GM12892 (cell line): ENCODE measurements at regions not wholly inside any gene's neighbourhood (a gene's known extent, or its start where the extent isn't known, plus 50 kb on each side); places are given as distances from the start of the nearest gene placed in this dataset.

Source experiments
- DNase-seq: peaks from one replicate; pipeline ENCODE4 v3.0.0; 2011; ENCODE audit not compliant: insufficient read length
- FAIRE-seq: peaks from 2 replicates; lab custom pipeline; 2011; peaks lifted over from hg19 to GRCh38; lab: Jason Lieb, UNC
- POLR2A ChIP-seq: IDR thresholded peaks from 2 replicates; pipeline ENCODE4 v1.6.1; 2011; ENCODE audit warnings: low read depth, low read length, control low read depth
- POLR2AphosphoS5 ChIP-seq: IDR thresholded peaks from 2 replicates; pipeline ENCODE4 v1.6.1; 2011; ENCODE audit warnings: low read depth, low read length, control low read depth
- TAF1 ChIP-seq: IDR thresholded peaks from 2 replicates; pipeline ENCODE4 v1.6.1; 2011; ENCODE audit warnings: low read depth, mild to moderate bottlenecking, control low read depth, low read length, borderline replicate concordance

- FAIRE-seq: no peak
- DNase-seq: no peak
- TF ChIP-seq POLR2AphosphoS5: no peak
- TF ChIP-seq TAF1: no peak
- TF ChIP-seq POLR2A: no peak
Observed at GRCh38 chr2:236790963-236791362, 221.3 kb downstream of the ACKR3 start.

GRCh38 chr2:236793023-236794011, 223.7 kb downstream of the ACKR3 start:
- no peak for TF ChIP-seq POLR2AphosphoS5
- TF ChIP-seq POLR2A: no peak
- TF ChIP-seq TAF1: no peak
- FAIRE-seq (no peak), DNase-seq (no peak)

DNA sequence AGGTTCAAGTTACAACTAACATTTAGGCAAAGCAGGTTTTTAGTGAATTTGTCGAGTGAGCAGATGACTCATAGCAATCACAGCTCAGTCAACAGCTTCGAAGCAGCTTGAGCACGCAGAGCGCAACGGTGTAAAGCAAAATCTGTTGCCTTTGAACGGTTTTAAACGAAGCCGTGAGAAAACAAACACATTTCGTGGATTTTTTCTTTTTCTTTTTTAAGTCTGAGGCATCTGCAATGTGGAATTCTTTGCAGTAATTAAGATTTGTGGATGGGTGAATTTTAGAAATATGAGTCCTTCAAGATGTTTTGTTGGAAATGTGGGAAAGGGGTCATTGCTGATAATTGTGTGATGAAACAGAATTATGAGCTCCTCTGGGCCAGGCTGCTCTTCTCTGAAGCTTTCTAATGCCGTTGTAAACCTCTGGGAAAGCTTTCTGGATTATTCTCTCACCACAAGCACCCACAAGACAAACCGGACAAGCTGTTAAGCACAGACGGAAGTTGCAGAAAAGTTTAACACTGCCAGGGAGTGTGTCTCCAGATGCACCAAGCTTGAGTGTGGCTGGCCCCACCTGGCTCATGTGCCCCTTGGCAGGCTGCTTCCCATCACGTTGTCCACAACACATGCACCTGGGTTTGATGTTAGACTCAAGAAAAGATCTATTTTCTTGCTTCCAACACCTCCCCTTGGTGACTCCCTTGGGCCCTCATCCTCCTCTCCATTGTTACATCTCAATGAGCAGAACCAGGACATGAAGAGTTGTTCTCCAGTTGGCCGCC, 224.7 kb downstream of the ACKR3 start:
- FAIRE-seq: no peak
- DNase-seq: no peak

DNA sequence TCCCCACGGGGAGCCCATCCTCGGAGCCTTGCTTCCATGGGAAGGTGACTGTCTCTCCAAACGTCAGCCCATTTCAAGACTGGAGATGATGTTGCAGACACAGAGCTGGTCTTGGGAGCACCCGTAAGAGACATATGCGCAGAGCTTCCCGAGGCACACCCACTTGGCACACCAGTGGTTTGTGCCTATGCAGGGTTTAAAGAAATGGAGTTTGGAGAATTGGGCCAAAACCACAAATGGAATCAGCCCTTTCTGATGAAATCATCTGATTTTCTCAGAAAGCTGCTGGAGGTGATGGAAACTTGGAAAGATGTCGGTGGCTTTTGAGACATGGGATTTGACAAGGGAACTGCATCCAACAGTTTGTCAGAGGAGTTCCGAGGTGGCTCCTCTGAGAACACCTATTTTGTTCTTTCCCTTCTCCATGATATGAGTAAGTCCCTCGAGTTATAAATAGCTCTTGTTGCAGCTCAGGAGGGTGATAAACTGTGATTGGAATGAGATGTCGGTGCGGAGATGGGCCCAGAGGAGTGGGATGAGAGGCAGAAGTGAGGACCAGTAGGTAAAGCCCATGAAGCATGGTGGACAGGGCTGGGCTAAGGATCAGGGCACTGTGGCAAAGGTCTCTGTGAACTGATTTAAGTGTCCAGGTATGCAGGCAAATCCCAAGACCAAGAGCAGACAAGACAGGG, 225.7 kb downstream of the ACKR3 start:
- FAIRE-seq (no peak), DNase-seq (no peak)

More for the DNA sequence above, 224.7 kb downstream of the ACKR3 start:
- no peak for TF ChIP-seq TAF1
- TF ChIP-seq POLR2A: no peak
- TF ChIP-seq POLR2AphosphoS5: no peak

DNA sequence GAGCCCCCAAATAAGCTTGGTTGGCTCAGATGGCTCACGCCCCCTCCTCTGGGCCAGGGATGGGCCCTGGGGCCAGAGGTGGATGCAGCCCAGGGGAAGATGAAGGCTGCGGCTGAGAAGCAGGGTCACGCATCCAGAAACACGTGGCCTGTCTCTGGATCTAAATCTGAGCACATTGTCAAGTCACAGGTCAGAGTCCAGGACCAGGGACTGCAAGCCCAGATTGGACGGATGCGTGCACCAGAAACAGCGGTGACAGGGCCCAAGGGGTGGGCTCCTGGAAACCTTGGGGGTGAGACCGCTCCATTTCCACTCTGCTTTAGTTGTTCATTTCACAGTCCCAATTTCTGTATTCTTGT, 226.2 kb downstream of the ACKR3 start:
- TF ChIP-seq POLR2A (no peak), POLR2AphosphoS5 (no peak), TAF1 (no peak)
- no peak for FAIRE-seq
- no peak for DNase-seq

More for the DNA sequence above, 225.7 kb downstream of the ACKR3 start:
- TF ChIP-seq POLR2A: no peak
- no peak for TF ChIP-seq POLR2AphosphoS5
- TF ChIP-seq TAF1: no peak

- DNase-seq (no peak), FAIRE-seq (no peak)
- TF ChIP-seq POLR2AphosphoS5 (no peak), POLR2A (no peak), TAF1 (no peak)
Observed at GRCh38 chr2:236796236-236796635, 226.6 kb downstream of the ACKR3 start.

- TF ChIP-seq POLR2AphosphoS5 (no peak), POLR2A (no peak), TAF1 (no peak)
- FAIRE-seq: no peak
- no peak for DNase-seq
Observed at GRCh38 chr2:236797411-236797810, 227.8 kb downstream of the ACKR3 start.

DNA sequence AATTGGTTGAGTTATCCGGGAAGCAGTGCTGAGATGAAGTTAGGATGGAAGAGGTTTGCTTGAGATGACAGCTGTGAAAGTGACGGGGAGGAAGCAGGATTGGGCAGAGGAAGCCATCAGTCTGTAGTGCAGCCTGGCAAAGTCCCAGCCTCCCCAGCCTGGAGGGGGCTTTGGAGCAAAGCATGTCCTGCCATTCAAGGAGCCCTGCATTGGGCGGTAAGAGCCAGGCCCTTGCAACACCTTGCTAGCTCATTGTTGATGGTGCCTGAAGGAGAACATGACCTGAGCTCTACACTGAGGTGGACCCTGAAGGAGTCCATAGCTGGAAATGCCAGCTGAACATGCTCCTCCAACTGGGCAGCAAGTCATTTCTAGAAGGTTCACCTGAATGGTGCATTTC, 228.9 kb downstream of the ACKR3 start:
- FAIRE-seq: no peak

DNA sequence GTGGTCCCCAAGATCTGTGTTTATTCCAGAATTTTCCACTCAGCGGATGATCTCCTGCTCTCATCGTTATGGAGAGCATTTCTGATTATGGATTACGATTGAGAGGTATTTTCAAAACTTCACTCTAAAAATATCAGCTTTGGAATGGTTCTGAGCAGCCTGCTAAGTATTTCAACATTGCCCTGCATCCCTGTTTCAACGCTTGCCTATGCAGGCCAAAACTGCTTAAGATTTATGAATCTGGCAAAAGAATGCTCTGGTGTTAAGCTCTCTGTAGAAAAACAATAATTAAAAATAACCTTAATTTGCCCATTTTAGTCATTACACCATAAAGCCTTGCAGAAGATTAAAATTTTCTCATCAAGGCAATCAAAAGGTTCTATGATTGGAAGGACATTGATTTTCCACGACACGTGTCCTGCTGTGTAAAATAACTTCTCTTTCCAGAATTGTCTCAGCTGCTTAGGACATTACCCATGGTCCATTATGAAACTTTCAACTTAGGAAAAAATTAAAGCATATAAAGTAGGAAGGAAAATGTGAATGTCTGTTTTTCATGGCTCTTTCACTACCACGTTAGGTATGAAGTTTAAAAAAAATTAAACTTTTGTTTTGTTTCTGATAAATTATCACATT, 229.9 kb downstream of the ACKR3 start:
- no peak for DNase-seq
- TF ChIP-seq TAF1 (no peak), POLR2A (no peak), POLR2AphosphoS5 (no peak)
- no peak for FAIRE-seq

More for the DNA sequence above, 228.9 kb downstream of the ACKR3 start:
- DNase-seq: no peak
- TF ChIP-seq POLR2AphosphoS5: no peak
- no peak for TF ChIP-seq POLR2A
- TF ChIP-seq TAF1: no peak

- TF ChIP-seq POLR2AphosphoS5 (no peak), TAF1 (no peak), POLR2A (no peak)
- no peak for FAIRE-seq
- no peak for DNase-seq
Observed at GRCh38 chr2:236802862-236803261, 233.2 kb downstream of the ACKR3 start.

DNA sequence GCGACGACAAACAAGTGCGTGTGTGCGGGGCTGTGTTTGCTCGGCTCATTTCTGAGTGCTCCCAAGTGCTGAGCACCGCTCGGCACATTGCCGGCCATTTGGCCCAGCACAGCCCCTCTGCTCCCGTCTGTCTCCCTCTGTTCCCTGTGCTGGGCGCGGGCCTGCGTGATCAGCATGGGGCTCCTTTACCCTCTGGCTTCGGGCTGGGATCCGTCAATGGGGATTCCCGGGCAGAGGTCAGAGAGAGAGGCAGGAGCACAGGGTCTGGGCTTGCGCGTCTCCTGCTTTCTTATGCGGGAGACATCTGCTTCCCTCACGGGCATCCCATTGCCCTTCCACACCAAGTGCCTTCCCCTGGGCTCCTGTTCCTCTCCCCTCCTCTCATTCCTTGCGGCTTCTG, 234.0 kb downstream of the ACKR3 start:
- TF ChIP-seq POLR2AphosphoS5: no peak
- TF ChIP-seq POLR2A: no peak
- TF ChIP-seq TAF1: no peak
- no peak for DNase-seq
- no peak for FAIRE-seq
